GM23248 (cell line): ENCODE measurements at regions not wholly inside any gene's neighbourhood (a gene's known extent, or its start where the extent isn't known, plus 50 kb on each side); places are given as distances from the start of the nearest gene placed in this dataset.
A peak's percentile ranks its signal among the peaks of the same experiment; 100 is the strongest.

ENCODE experiments used
- DNase-seq: peaks from one replicate; pipeline ENCODE4 v3.0.0-alpha.2; 2015
- H2AFZ ChIP-seq: fragments of 200-600 bp; sonication (generic); 2 replicates; pipeline ENCODE4 v1.6.1; 2016; ENCODE audit warnings: antibody characterized with exemption
- H3F3A ChIP-seq: fragments of 200-600 bp; sonication (generic); 2 replicates; pipeline ENCODE4 v1.6.1; 2016; ENCODE audit warnings: mild to moderate bottlenecking, antibody characterized with exemption, mixed run types; ENCODE audit not compliant: insufficient read depth
- H3K27ac ChIP-seq: fragments of 200-600 bp; sonication (generic); 2 replicates; pipeline ENCODE4 v1.5.1; 2016; ENCODE audit warnings: mild to moderate bottlenecking
- H3K27me3 ChIP-seq: fragments of 200-600 bp; sonication (generic); replicated peaks from 2 replicates; pipeline ENCODE4 v1.6.1; 2016; ENCODE audit warnings: mild to moderate bottlenecking; ENCODE audit not compliant: insufficient read depth
- H3K36me3 ChIP-seq: fragments of 200-600 bp; sonication (generic); 2 replicates; pipeline ENCODE4 v1.6.1; 2016; ENCODE audit warnings: low read depth, mild to moderate bottlenecking
- H3K4me1 ChIP-seq: fragments of 200-600 bp; sonication (generic); 2 replicates; pipeline ENCODE4 v1.6.1; 2016; ENCODE audit warnings: mild to moderate bottlenecking; ENCODE audit not compliant: insufficient read depth
- H3K4me2 ChIP-seq: fragments of 200-600 bp; sonication (generic); one replicate; pipeline ENCODE4 v1.6.1; 2016; ENCODE audit warnings: mild to moderate bottlenecking; ENCODE audit not compliant: unreplicated experiment
- H3K4me3 ChIP-seq: fragments of 200-600 bp; sonication (generic); 2 replicates; pipeline ENCODE4 v1.5.1; 2016; ENCODE audit warnings: mild to moderate bottlenecking
- H3K79me2 ChIP-seq: fragments of 200-600 bp; sonication (generic); 2 replicates; pipeline ENCODE4 v1.6.1; 2016; ENCODE audit warnings: mild to moderate bottlenecking; ENCODE audit not compliant: insufficient read depth
- H3K9ac ChIP-seq: fragments of 200-600 bp; sonication (generic); 2 replicates; pipeline ENCODE4 v1.6.1; 2016; ENCODE audit warnings: mild to moderate bottlenecking
- H3K9me2 ChIP-seq: fragments of 200-600 bp; sonication (generic); 2 replicates; pipeline ENCODE4 v1.6.1; 2016; ENCODE audit warnings: mixed run types, mild to moderate bottlenecking, moderate library complexity; ENCODE audit not compliant: insufficient read depth
- H3K9me3 ChIP-seq: fragments of 200-600 bp; sonication (generic); one replicate; pipeline ENCODE4 v1.6.1; 2017; ENCODE audit warnings: low read depth
- H4K20me1 ChIP-seq: fragments of 200-600 bp; sonication (generic); 2 replicates; pipeline ENCODE4 v1.6.0; 2016; ENCODE audit not compliant: insufficient read depth
- EZH2 ChIP-seq: fragments of 200-600 bp; sonication (generic); IDR thresholded peaks from 2 replicates; pipeline ENCODE4 v1.6.1; 2018; ENCODE audit warnings: antibody characterized with exemption, mild to moderate bottlenecking; ENCODE audit not compliant: insufficient read depth, poor library complexity, severe bottlenecking
- EZH2phosphoT487 ChIP-seq: fragments of 200-600 bp; sonication (generic); IDR thresholded peaks from 2 replicates; pipeline ENCODE4 v1.6.1; 2018; ENCODE audit warnings: antibody characterized with exemption, moderate library complexity, mild to moderate bottlenecking, low read depth; ENCODE audit not compliant: insufficient read depth
- WGBS, 2 experiments: methylation state at CpG; one replicate each; pipeline ENCODE4 v1.1.6; 2015 to 2017; ENCODE audit warnings: low lambda C conversion rate in 2 of 2, low coverage in 1 of 2; ENCODE audit errors: missing lambda C conversion rate in 2 of 2; 5-methylcytosine and 5-hydroxymethylcytosine counted together
- in situ Hi-C: fragments of 300-500 bp; cut with MboI; formaldehyde crosslinking; loops from 2 replicates; pipeline ENCODE4 v1.15.0; 2020

GRCh38 chr2:144947709-144948037 lies 427.8 kb upstream of the ZEB2 start:
- Histone ChIP-seq H3K36me3 (no peaks in the 10 kb centered on the region), H3F3A (peaks cover 28% of the 10 kb centered on the region), H3K9ac (no peak overlapping the region), H3K4me1 (peaks cover 33% of the 10 kb centered on the region), H4K20me1 (no peaks in the 10 kb centered on the region), H3K4me3 (no peak overlapping the region), H3K9me3 (no peaks in the 10 kb centered on the region), H3K27ac (no peak overlapping the region), H3K79me2 (no peaks in the 10 kb centered on the region), H3K27me3 (no peaks in the 10 kb centered on the region), H3K9me2 (no peaks in the 10 kb centered on the region), H2AFZ (0 out of 2 replicates have a peak overlapping the region, but pooled peaks have one; percentile 4), H3K4me2 (no peak overlapping the region)
- WGBS, 2 experiments, result 97 to 99% methylated on average over 2 of the region's 2 CpGs
- in situ Hi-C loops, result no loop called here
- no peak for DNase-seq
- TF ChIP-seq EZH2phosphoT487 (no peak), EZH2 (no peak)

GRCh38 chr2:144946263-144946662 lies 426.3 kb upstream of the ZEB2 start:
- H4K20me1 ChIP-seq, result no peaks in the 10 kb centered on the region
- H3F3A ChIP-seq, result peaks cover 37% of the 10 kb centered on the region
- in situ Hi-C loops, result no loop called here
- no peaks in the 10 kb centered on the region for H3K79me2 ChIP-seq
- H3K4me1 ChIP-seq, result peaks cover 41% of the 10 kb centered on the region
- H3K27me3 ChIP-seq, result no peaks in the 10 kb centered on the region
- H3K9ac ChIP-seq, result no peak overlapping the region
- no peaks in the 10 kb centered on the region for H3K36me3 ChIP-seq
- no peak overlapping the region for H3K27ac ChIP-seq
- no peaks in the 10 kb centered on the region for H3K9me3 ChIP-seq
- 88 to 100% methylated on average over 1 of the region's 1 CpG for WGBS, 2 experiments
- no peaks in the 10 kb centered on the region for H3K9me2 ChIP-seq
- no peak overlapping the region for H3K4me2 ChIP-seq
- TF ChIP-seq EZH2 (no peak), EZH2phosphoT487 (no peak)
- no peak overlapping the region for H2AFZ ChIP-seq
- H3K4me3 ChIP-seq, result no peak overlapping the region
- DNase-seq, result peak; percentile 9

- Histone ChIP-seq H2AFZ (peak overlapping the region; percentile 17; the same call in 1 of the 2 replicates), H3F3A (peaks cover 31% of the 10 kb centered on the region), H3K4me1 (peaks cover 33% of the 10 kb centered on the region), H3K27me3 (no peaks in the 10 kb centered on the region), H3K4me3 (no peak overlapping the region), H3K4me2 (peak overlapping the region; percentile 77), H3K9me3 (no peaks in the 10 kb centered on the region), H3K9ac (peak overlapping the region; percentile 43), H3K36me3 (no peaks in the 10 kb centered on the region), H3K27ac (peak overlapping the region; percentile 82), H4K20me1 (no peaks in the 10 kb centered on the region), H3K9me2 (no peaks in the 10 kb centered on the region), H3K79me2 (no peaks in the 10 kb centered on the region)
- TF ChIP-seq EZH2phosphoT487 (no peak), EZH2 (no peak)
- peak; percentile 40 for DNase-seq
- in situ Hi-C loops, result no loop called here
- 83% methylated on average over 5 of the region's 5 CpGs for WGBS, 2 experiments
Measured at GRCh38 chr2:144944546-144945220, 424.8 kb upstream of the ZEB2 start.

GRCh38 chr2:144943986-144944385 lies 424.1 kb upstream of the ZEB2 start:
- H3K79me2 ChIP-seq, result no peaks in the 10 kb centered on the region
- peak overlapping the region; percentile 15; the same call in 1 of the 2 replicates for H3K4me3 ChIP-seq
- peak; percentile 69 for DNase-seq
- no peaks in the 10 kb centered on the region for H3K9me2 ChIP-seq
- WGBS, 2 experiments, result 0 to 2% methylated on average over 2 of the region's 2 CpGs
- H3K36me3 ChIP-seq, result no peaks in the 10 kb centered on the region
- H4K20me1 ChIP-seq, result no peaks in the 10 kb centered on the region
- in situ Hi-C loops, result no loop called here
- TF ChIP-seq EZH2phosphoT487 (no peak), EZH2 (no peak)
- peak overlapping the region; percentile 82 for H3K27ac ChIP-seq
- H3K4me2 ChIP-seq, result peak overlapping the region; percentile 77
- peak overlapping the region; percentile 17; the same call in 1 of the 2 replicates for H2AFZ ChIP-seq
- peaks cover 35% of the 10 kb centered on the region for H3K4me1 ChIP-seq
- H3F3A ChIP-seq, result peaks cover 32% of the 10 kb centered on the region
- H3K9ac ChIP-seq, result peak overlapping the region; percentile 43
- no peaks in the 10 kb centered on the region for H3K27me3 ChIP-seq
- H3K9me3 ChIP-seq, result no peaks in the 10 kb centered on the region
